ENCODE measurements at regions not wholly inside any gene's neighbourhood (a gene's known extent, or its start where the extent isn't known, plus 50 kb on each side); places are given as distances from the start of the nearest gene placed in this dataset.

DNA sequence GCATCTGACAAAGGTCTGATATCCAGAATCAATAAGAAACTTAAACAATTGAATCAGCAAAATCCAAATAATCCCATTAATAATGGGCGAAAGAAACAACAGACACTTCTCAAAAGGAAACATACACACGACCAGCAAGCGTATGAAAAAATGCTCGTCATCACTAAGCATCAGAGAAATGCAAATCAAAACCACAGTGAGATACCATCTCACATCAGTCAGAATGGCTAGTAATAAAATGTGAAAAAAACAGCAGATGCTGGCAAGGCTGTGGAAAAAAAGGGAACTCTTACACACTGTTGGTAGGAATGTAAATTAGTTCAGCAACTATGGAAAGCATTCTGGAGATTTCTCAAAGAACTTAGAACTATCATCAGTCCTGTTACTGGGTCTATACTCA is 496.7 kb downstream of the SH2D4B start:
- no peak for DNase-seq

DNA sequence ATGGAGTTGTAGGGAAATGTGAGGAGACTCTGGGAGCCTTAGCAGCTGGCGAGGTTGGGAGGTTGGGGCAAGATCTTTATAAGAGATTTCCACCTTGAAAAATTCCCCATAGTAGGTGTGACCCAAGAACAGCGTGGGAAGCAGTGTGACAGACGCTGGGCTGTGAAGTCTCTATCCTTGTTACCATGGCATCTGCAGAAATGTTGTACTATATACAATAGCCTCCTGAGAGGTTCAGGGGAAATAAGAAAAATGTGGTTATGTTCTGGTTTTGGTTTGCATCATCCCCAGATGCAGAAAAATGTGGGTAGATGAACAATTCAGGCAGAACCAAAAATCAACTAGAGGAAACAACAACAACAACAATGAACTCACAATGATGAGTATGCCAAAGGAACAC is 498.6 kb downstream of the SH2D4B start:
- no peak for DNase-seq

DNA sequence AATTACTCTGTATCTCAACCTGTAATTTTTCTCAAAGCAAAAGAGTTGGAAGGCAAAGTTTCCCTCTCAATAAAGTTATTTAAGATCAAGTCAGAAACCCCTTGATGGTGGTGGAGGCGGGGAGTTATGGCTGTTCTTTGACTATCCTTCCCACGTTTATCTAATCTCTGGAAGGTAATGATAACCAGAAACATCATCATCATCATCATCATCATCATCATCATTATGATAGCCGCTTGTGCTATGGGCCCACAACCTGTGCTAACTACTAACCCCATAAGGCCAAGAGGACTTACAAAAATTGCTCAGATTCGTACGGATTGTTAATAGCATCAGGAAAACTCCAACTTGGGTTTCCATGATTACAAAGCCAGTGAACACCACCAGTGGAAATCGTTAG is 502.3 kb downstream of the SH2D4B start:
- DNase-seq, result no peak

DNA sequence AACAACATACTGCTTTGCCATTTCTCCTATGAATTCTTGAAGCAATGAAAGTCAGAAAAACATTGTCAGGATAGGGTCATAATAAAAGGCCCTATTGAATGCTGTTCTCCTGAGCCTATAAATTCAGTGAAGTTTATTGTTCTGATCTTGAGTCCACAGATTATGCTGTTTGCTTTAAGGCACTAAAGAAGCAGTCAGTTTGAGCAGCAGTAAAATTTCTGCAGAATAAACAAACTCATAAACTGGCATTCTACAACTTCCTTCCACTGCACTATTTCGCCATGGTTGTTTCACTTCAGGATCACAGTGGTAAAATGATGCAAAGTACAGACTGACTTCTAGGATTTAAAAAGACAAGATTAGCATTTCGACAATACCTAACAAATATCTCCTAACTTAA is 503.2 kb downstream of the SH2D4B start:
- no peak for DNase-seq

DNA sequence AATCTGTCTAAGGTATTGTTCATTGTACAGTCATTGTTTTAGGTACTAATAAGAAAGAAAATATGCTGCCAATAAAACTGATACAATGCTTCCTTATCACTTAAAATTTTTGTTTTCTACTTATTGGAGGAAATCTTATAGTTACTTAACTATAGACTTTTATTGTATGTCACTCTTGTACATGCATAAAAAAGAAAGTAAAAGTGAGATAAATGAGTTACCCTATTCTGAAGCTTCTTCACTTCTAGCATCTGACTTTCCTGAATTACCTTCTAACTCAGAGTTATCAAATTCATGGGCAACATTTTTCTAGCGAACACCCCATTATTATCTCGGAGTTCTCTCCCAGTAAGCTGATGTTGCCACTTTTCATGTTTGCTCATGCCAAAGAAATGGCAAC is 504.9 kb downstream of the SH2D4B start:
- DNase-seq, result no peak

DNA sequence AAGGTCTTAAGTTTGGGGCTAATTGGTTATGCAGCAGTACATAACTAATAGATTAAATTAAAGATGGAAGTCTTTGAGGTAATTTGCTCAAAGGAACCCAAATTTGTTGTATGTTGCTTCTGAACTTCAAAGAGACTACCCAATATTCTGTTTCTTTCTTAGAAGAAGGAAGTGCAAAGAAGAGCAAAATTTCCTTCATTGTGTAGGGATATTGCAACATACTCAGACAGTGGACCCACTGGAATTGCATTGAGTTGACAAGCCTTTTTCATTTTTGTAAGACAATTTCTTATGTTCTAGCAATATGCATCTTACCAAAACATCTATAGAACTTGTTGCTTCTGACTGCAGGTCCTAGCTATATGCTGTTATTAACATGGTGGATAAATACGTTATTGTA is 527.8 kb downstream of the SH2D4B start:
- DNase-seq, result no peak

DNA sequence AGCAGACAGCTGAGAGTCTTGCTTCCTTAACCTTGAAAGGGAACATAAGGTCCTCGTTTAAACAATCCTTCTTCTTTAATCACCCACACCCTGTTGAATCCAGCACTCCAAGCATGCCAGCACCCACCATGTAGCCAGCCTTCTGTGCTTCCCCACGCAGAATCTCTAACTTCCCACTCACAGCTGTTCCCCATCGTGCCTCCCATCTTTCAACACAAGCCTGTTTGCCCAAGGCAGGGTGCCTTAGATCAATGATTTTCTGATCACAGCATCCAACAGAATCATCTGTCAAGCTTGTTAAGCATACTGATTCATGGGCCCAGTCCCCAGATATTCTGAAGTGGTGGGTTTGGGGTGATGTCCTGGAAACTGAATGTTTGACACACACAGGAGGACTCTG is 530.8 kb downstream of the SH2D4B start:
- no peak for DNase-seq

DNA sequence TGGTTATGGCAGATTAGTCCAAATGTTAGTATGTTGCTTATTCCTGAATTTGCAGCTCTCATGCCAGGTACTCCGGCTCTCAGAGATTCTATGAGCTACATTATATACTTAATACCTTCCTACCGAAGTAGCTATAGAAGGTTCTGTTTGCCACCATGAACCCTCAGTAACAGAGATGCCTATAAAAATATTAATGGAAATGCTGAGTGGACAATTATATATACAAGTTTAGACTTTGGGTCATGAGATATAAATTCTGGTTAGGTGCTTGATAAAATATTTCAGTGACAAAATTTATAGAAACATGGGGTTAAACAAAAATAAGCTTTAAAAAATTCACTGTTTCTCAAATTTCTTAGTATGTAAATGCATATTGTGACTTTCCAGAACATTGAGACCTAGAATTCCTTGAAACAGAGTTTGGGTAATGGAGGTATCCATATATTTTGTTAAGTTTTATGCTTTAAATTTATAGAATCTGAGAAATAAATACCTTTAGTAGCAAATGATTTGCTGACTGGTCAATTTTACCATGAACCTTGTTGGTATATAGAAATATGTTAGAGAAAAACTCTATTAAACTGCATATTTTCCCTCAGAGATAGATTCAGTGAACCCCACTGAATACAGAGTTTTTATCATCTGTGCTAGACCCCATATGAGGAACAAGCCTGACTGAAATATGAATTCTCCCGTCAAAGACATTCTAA is 533.5 kb downstream of the SH2D4B start:
- DNase-seq, result no peak

DNA sequence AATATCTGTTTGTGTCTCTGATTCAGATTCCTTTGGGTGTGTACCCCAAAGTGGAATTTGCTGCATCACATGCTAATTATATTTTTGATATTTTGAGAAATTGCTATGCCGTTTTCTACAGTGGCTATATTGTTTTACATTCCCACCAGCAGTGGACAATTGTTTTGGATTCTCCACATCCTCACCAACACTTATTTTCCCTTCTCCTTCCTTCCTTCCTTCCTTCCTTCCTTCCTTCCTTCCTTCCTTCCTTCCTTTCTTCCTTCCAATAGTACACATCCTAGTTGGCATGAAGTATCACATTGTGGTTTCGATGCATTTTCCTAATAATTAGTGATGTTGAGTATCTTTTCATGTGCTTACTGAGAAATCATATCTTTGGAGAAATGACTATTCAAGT is 535.5 kb downstream of the SH2D4B start:
- no peak for DNase-seq

DNA sequence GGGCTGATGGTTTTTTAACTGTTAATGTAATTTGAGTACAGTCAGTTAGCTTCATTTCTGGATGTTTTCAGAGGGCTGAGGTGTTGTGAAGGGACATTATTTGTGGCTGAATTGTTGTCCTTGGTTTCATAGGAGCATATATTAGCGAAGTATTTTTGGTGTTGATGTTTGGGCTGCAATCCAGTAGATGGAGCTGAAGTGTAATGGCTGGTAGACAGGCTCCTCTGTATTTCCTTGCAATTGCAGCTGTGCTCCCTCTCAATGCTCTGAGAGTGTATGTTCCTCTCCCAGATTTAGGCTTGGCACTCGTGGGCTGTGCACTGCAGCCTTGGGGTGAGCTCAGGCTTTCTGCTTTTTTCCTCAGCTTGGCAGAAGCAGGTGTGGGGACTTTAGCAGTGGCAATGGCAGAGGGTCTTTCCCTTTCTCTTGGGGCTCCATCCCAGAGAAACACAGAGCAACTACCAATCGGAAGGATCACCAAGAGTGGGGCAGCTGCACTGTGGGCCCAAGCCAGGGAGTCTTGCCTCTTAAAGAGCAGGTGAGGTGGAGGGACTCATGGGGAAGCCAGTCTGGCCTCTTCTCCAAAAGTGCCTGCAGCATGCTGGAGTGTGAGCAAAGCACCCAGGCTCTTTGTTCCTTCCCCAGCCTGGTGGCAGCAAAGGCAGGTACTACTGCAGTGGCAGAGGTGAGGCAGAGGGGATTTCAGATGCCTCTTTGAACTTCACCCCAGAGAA is 544.4 kb downstream of the SH2D4B start:
- DNase-seq, result no peak

DNA sequence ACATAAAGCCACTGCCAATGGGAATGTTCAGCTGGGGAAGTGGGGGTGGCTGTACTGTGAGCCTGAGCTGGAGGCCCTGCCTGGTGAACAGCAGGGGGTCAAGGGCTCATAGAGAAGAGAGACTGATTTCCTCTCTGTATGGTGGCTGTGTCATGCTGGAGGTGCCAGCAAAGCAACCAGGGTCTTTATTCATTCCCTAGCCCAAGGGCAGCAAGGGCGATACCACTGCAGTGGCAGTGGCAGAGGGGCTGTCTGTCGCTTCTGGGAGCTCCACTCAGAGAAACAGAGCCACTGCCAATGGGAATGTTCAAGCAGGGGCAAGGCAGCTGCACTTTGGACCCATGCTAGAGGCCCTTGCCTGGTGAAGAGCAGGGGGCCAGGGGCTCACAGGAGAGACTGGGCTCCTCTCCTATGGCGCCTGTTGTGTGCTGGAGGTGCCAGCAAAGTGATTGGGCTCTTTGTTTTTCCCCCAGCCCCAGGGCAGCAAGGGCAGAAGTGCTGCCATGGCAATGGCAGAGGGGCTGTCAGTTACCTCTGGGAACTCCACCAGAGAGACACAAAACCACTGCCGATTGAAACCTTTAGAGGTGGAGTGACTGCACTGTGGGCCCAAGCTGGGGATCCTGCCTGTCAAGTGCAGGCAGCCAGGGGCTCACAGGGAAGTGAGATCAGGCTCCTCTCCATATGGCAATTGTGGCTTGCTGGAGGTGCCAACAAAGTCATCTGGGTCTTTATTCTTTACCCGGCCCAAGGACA is 545.1 kb downstream of the SH2D4B start:
- DNase-seq, result no peak

DNA sequence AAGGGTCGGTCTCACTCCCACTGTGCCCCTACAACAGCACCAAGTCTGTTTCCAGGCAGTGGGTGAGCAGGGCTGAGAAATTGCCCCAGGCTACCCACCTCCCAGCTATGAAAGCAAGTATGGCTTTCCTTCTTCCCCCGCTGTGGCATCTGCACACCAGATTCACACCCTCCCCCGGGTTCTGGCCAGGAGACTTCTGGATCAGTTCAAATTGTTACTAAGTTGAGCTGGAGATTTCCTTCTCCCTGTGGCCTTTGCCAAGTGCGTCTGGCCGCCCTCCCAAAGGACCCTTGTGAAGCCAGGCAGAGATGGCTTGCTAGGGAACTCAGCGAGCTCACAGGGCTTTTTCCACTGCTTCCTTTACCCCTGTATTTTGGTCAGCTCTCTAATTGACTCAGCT is 555.4 kb downstream of the SH2D4B start:
- DNase-seq, result no peak

DNA sequence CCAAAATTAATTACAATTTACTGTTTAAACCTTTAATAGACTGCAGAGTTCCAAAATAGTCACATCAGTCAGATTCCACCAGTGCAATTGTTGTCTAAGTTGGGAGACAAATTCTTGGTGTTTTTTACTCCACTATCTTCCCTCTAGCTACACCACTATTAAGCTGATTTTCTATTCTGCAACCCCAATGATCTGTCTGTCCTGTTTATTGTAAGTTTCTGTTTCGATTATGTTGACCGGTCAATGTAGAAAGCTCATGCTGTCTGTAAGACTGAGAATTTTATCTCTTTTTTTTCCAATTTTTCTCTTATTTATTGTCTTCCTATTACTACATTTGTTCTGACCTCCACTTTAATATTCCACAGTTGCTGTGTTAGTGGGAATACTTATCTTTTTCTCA is 557.5 kb downstream of the SH2D4B start:
- DNase-seq, result no peak

DNA sequence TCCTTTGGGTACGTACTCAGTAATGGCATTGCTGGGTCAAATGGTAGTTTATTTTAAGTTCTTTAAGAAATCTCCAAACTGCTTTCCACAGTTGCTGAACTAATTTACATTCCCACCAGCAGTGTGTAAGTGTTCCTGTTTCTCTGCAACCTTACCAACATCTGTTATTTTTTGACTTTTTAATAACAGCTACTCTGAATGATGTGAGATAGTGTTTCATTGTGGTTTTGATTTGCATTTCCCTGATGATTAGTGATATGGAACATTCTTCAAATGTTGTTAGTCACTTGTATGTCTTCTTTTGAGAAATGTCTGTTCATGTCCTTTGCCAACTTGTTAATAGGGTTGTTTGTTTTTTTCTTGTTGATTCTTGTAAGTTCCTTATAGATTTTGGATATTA is 558.9 kb downstream of the SH2D4B start:
- DNase-seq, result no peak

DNA sequence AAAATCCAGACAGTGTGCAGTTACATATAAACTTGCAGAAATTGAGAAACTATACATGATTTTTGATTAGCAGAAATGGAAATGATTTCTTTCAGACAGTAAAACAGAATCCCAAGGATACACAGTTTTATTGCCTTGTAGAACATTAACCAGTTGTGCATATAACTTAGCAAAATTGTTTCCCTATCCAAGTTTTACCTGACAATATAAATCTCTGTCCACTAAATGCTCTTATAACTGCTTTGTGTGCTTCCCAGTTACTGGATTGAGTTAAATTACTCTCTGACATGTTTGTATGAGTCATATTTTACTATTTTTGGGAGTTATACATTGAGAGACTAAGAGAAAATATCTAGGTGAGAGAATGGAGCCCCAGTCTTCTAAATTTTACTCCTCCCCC is 563.4 kb downstream of the SH2D4B start:
- no peak for DNase-seq

DNA sequence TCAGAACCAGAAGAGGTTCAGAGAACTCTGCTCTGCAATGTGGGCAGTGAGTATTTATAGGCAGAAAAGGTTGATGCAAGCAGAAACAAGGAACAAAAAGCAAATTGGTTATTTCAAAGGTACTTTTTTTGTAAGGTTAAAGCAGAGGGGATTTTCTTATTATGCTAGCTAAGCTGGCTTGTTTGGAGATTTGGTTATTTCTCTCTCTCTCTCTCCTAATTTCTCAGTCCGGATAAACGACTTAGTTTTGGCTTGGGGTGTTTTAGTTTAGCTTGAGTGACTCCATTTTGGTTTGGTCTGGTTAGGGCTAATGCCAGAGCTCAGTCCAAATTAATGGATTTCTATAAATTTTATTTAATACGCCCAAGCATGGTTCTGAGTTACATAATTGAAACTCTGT is 566.8 kb downstream of the SH2D4B start:
- DNase-seq, result no peak

DNA sequence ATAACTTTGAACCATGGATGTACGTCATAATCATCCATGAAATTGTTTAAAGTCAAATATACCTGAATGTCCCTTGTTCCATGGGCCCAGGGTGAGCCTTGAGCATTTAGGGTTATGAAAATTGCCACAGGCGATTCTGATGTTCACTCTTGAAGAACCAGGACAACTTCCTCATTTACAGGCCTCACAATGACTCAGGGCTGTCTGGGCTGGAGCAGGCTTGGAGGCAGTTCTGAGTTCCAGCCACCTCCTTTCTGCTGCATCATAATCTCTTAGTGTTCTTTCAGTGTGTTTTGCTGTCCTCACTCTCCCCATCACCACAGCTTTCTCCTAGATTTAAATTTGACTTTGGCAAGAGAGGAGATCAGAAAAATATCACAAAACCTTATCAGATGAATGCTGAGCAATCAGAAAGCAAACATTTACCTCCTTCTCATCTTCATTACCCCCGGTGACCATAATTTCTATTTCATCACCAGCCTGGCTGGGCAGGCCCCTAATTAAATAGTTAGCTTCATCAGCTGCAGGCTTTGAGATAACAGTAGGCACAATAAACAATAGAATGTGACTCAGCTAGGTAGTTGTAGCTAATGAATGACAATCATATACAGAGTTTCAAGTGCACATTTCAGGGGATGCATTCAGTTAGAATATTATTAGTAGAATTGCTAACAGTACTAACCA is 571.0 kb downstream of the SH2D4B start:
- DNase-seq, result no peak

DNA sequence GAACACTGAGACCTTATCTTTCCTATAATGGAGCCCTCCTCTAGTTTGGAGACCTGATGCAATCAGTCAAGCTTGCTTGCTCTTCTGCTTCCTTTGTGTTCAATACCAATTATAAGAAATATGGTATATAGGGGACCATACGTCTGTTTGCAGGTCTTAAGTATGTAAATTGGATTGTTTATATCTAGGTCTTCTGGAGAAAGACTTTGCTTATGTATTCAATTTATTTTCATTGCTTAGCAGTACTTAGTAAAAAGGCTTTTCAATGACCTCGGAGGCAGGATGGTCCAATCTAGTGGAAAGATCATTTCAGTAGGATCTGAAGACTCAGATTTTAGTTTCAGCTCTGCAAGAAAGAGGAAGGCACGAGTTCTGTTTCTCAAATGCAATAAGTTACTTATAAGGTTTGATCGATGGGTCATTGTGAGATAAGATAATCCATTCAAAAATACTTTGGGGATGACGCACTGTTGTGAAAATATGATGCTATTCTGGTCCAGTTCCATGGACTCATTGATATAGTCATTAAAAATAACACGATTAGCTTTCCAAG is 571.6 kb downstream of the SH2D4B start:
- no peak for DNase-seq

DNA sequence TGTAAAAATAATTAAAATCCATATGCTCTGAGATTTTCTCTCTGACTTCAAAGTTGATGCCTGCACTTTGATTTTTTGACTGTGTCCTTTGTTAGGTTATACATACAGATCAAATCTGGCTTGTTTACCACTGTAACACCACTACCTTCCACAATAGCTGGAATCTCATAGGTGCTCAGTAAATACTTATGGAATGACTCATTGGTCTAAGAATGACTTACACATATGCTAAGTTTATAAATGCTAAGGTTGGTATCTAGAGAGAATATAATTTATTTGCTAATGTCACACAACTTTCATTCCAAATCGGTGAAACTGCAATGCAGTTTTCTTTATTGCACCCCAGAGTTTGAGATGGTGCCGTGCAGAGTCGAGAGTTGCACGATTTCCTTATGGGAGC is 578.5 kb downstream of the SH2D4B start:
- no peak for DNase-seq

DNA sequence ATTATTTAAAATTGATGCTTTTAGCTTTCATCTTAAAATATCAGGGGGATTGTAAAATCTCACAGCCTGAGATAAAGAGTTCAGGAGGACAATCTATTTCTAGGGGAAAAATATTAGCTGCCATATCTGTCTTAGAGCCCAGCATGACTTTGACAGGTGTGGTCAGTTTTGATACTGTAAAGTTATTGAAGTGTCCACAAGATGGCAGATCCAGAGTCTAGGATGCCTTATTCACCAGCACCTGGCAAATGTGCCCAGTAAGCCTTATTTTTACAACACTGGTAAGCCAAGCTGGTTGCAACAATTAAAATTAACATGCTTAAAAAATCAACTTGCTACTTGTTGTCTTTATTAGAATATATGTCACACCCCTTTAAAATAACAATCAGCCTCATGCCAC is 579.3 kb downstream of the SH2D4B start:
- no peak for DNase-seq

DNA sequence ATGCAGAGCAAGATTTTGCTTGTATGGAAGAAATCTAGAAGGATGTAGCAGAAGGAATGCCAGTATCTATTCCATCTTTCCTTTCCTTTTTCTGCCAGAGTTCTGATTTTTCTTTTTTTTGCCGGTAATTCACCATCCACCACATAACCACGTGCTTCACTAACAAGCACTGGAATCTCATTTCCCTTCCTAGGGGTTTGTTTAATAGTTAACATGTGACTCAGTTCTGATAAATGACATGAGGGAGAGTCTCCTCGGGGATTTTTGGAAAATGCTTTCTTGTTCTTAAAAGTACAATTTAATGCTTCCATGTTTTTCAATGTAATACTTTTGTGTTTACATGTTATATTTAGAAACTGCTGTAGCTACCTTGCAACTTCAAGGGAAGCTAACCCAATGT is 590.2 kb downstream of the SH2D4B start:
- no peak for DNase-seq

DNA sequence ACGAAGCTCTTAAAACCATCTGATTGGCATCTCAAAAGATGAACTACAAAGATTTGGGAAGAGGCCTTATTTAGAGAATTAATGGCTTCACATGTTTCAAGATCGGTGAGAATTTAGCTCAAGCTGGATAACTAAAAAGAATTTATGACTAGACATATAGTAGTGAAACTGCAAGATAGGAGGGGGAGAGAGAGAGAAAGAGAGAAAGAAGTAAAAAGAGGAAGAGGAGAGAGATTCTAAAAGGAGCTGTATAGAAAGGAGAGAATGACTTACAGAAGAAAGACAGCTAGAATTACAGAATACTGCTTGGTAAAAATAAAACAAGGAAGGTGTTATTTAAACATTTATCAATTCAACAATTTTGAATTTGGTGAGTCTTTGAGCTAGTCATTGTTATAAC is 592.3 kb downstream of the SH2D4B start:
- no peak for DNase-seq

DNA sequence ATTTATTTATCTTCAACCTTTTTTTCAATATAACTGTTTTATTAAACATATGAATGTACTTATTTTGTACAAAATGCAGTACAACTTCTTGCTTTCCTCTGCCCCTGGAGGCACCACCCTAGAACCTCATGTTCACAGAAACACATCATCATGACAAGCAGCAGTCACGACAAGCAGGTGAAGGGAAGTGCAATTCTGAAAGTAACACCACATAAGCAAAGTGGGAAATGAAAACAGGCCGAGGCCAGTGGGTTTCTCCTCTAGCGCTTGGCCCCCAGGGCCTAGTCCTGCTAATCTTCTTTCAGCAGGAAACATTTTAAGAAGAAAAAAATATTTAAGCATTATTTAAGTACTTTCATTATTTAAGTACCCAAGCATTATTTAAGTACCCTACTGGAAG is 598.1 kb downstream of the SH2D4B start:
- DNase-seq, result no peak

All from NCI-H1105 (cell line).